NCI-H2196 treated with DMSO at 0.1 percent for 48 hours (cell line): ENCODE measurements at regions not wholly inside any gene's neighbourhood (a gene's known extent, or its start where the extent isn't known, plus 50 kb on each side); places are given as distances from the start of the nearest gene placed in this dataset.
"Not testable (repeated sequence)": the region's sequence is repeated elsewhere in the genome, so short reads cannot be mapped to it uniquely, and the experiment has no call there.

Experiments
- DNase-seq: peaks from one replicate; lab custom pipeline; 2025; ENCODE audit not compliant: unreplicated experiment; lab: John Stamatoyannopoulos, UW

GRCh38 chr9:11141357-11141756 is 528.6 kb upstream of the PTPRD start:
- no peak for DNase-seq

GRCh38 chr9:11142965-11143738 is 530.4 kb upstream of the PTPRD start:
- no peak for DNase-seq

- no peak for DNase-seq
Measured at GRCh38 chr9:11144746-11145145, 531.9 kb upstream of the PTPRD start.

- DNase-seq = no peak
Measured at GRCh38 chr9:11148189-11148588, 535.4 kb upstream of the PTPRD start.

GRCh38 chr9:11149065-11149464 is 536.3 kb upstream of the PTPRD start:
- no peak for DNase-seq

GRCh38 chr9:11158063-11158462 is 545.3 kb upstream of the PTPRD start:
- no peak for DNase-seq

GRCh38 chr9:11158676-11159075 is 545.9 kb upstream of the PTPRD start:
- no peak for DNase-seq

GRCh38 chr9:11159318-11159862 is 546.6 kb upstream of the PTPRD start:
- DNase-seq = no peak

GRCh38 chr9:11163843-11164242 is 551.0 kb upstream of the PTPRD start:
- no peak for DNase-seq

GRCh38 chr9:11182001-11182400 is 569.2 kb upstream of the PTPRD start:
- no peak for DNase-seq

GRCh38 chr9:11190719-11191118 is 577.9 kb upstream of the PTPRD start:
- DNase-seq = no peak

GRCh38 chr9:11192993-11193392 is 580.2 kb upstream of the PTPRD start:
- DNase-seq = no peak

- peak; percentile 71 for DNase-seq
Measured at GRCh38 chr9:11194246-11194645, 581.4 kb upstream of the PTPRD start.

- DNase-seq = not testable (repeated sequence)
Measured at GRCh38 chr9:11196840-11197365, 584.1 kb upstream of the PTPRD start.

- no peak for DNase-seq
Measured at GRCh38 chr9:11199335-11199734, 586.5 kb upstream of the PTPRD start.

GRCh38 chr9:11204521-11204920 is 591.7 kb upstream of the PTPRD start:
- no peak for DNase-seq

- no peak for DNase-seq
Measured at GRCh38 chr9:11206925-11207324, 594.1 kb upstream of the PTPRD start.

GRCh38 chr9:11233696-11234095 is 620.9 kb upstream of the PTPRD start:
- DNase-seq = no peak

- no peak for DNase-seq
Measured at GRCh38 chr9:11235061-11235460, 622.3 kb upstream of the PTPRD start.

GRCh38 chr9:11241779-11242178 is 629.0 kb upstream of the PTPRD start:
- DNase-seq = no peak

- DNase-seq = no peak
Measured at GRCh38 chr9:11257992-11258391, 645.2 kb upstream of the PTPRD start.

GRCh38 chr9:11269036-11269435 is 656.2 kb upstream of the PTPRD start:
- DNase-seq = no peak
